ENCODE measurements at regions not wholly inside any gene's neighbourhood (a gene's known extent, or its start where the extent isn't known, plus 50 kb on each side); places are given as distances from the start of the nearest gene placed in this dataset.

DNA sequence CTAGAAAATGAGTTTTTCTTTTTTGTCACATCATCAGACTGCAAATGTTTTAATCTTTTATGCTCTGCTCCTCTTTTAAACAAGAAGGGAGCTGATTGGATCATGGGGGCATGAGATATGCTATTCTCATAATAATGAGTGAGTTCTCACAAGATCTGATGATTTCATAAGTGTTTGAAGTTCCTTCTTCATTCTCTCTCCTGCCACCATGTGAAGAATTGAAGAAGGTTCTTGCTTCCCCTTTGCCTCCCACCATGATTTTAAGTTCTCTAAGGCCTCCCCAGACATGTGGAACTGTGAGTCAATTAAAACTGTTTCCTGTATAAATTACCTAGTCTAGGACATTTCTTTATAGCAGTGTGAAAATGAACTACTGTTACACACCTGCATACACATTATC, 218.2 kb downstream of the NRIP1 start:
- TF ChIP-seq, protein P1, sequence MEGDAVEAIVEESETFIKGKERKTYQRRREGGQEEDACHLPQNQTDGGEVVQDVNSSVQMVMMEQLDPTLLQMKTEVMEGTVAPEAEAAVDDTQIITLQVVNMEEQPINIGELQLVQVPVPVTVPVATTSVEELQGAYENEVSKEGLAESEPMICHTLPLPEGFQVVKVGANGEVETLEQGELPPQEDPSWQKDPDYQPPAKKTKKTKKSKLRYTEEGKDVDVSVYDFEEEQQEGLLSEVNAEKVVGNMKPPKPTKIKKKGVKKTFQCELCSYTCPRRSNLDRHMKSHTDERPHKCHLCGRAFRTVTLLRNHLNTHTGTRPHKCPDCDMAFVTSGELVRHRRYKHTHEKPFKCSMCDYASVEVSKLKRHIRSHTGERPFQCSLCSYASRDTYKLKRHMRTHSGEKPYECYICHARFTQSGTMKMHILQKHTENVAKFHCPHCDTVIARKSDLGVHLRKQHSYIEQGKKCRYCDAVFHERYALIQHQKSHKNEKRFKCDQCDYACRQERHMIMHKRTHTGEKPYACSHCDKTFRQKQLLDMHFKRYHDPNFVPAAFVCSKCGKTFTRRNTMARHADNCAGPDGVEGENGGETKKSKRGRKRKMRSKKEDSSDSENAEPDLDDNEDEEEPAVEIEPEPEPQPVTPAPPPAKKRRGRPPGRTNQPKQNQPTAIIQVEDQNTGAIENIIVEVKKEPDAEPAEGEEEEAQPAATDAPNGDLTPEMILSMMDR (IDR thresholded peaks at IDR 0.05; ENCODE audit: low read depth, low read length): no peak
- TF ChIP-seq EZH2phosphoT487 (IDR thresholded peaks at IDR 0.05; ENCODE audit: low read depth): no peak

Measured in OCI-LY3 (cell line).